ENCODE measurements at regions not wholly inside any gene's neighbourhood (a gene's known extent, or its start where the extent isn't known, plus 50 kb on each side); places are given as distances from the start of the nearest gene placed in this dataset.

DNA sequence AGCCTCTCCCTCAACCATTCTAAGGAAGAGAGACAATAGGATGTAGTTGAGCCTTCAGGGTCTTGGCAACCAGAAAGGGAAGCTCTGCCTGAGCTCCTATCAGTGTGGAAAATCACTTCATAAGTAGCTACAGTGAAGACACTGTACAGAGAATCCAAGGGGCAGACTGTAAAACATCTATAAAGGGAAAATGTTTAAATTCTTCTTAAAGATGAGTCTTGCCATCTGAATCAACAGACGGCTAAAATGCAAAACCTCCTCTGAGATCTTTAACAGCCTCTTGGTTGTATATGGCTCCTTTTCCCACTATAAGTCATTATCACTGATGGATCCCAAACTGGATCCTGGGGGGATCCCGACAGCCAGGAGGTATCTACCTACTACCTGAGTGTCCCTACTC lies 239.2 kb upstream of the SOX9 start:
- TF ChIP-seq, protein P1, sequence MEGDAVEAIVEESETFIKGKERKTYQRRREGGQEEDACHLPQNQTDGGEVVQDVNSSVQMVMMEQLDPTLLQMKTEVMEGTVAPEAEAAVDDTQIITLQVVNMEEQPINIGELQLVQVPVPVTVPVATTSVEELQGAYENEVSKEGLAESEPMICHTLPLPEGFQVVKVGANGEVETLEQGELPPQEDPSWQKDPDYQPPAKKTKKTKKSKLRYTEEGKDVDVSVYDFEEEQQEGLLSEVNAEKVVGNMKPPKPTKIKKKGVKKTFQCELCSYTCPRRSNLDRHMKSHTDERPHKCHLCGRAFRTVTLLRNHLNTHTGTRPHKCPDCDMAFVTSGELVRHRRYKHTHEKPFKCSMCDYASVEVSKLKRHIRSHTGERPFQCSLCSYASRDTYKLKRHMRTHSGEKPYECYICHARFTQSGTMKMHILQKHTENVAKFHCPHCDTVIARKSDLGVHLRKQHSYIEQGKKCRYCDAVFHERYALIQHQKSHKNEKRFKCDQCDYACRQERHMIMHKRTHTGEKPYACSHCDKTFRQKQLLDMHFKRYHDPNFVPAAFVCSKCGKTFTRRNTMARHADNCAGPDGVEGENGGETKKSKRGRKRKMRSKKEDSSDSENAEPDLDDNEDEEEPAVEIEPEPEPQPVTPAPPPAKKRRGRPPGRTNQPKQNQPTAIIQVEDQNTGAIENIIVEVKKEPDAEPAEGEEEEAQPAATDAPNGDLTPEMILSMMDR (optimal IDR thresholded peaks at IDR 0.05 in 1 of 3, IDR thresholded peaks at IDR 0.05 in 1 of 3, conservative IDR thresholded peaks at IDR 0.05 in 1 of 3; ENCODE audit: extremely low read depth in 1 of 3, insufficient read depth in 2 of 3, low read length in 3 of 3) = no peak
- no peak for TF ChIP-seq EZH2 (IDR thresholded peaks at IDR 0.05; ENCODE audit: low read length)

Measured in keratinocyte (primary cell).